ENCODE measurements at regions not wholly inside any gene's neighbourhood (a gene's known extent, or its start where the extent isn't known, plus 50 kb on each side); places are given as distances from the start of the nearest gene placed in this dataset.

- TF ChIP-seq ZNF671 (CRISPR knock-in tag; IDR thresholded peaks at IDR 0.05): no peak
- TF ChIP-seq, protein P1, sequence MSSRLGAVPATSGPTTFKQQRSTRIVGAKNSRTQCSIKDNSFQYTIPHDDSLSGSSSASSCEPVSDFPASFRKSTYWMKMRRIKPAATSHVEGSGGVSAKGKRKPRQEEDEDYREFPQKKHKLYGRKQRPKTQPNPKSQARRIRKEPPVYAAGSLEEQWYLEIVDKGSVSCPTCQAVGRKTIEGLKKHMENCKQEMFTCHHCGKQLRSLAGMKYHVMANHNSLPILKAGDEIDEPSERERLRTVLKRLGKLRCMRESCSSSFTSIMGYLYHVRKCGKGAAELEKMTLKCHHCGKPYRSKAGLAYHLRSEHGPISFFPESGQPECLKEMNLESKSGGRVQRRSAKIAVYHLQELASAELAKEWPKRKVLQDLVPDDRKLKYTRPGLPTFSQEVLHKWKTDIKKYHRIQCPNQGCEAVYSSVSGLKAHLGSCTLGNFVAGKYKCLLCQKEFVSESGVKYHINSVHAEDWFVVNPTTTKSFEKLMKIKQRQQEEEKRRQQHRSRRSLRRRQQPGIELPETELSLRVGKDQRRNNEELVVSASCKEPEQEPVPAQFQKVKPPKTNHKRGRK (CRISPR knock-in tag; IDR thresholded peaks at IDR 0.05; ENCODE audit: borderline replicate concordance): no peak
Observed at GRCh38 chr11:39435641-39436040, 2023.8 kb downstream of the LRRC4C start.

Measured in WTC11 (cell line).